Endodermal cell (in vitro differentiated cells): ENCODE measurements at regions not wholly inside any gene's neighbourhood (a gene's known extent, or its start where the extent isn't known, plus 50 kb on each side); places are given as distances from the start of the nearest gene placed in this dataset.

Source experiments
- DNase-seq: peaks from one replicate; pipeline ENCODE4 v3.0.0-alpha.2; 2017
- H3K27ac ChIP-seq: 2 replicates; pipeline ENCODE4 v1.5.1; 2013; ENCODE audit warnings: mild to moderate bottlenecking, low read depth, low read length, moderate library complexity
- H3K27me3 ChIP-seq: 2 replicates; pipeline ENCODE4 v1.6.1; 2013; ENCODE audit warnings: mild to moderate bottlenecking, low read length, moderate library complexity; ENCODE audit not compliant: insufficient read depth, control insufficient read depth, poor library complexity, severe bottlenecking
- H3K36me3 ChIP-seq: 2 replicates; pipeline ENCODE4 v1.7.0; 2013; ENCODE audit warnings: mild to moderate bottlenecking, low read length, moderate library complexity; ENCODE audit not compliant: control insufficient read depth, insufficient read depth
- H3K4me1 ChIP-seq: one replicate; pipeline ENCODE4 v1.7.0; 2013; ENCODE audit warnings: low read length; ENCODE audit not compliant: control insufficient read depth, insufficient read depth
- H3K4me3 ChIP-seq: 2 replicates; pipeline ENCODE4 v1.5.1; 2013; ENCODE audit warnings: mild to moderate bottlenecking, low read length, moderate library complexity
- H3K9ac ChIP-seq: 2 replicates; pipeline ENCODE4 v1.6.1; 2013; ENCODE audit warnings: mild to moderate bottlenecking, low read length, moderate library complexity; ENCODE audit not compliant: poor library complexity, severe bottlenecking; ENCODE audit errors: extremely low read depth
- H3K9me3 ChIP-seq: 2 replicates; pipeline ENCODE4 v1.6.1; 2013; ENCODE audit warnings: mild to moderate bottlenecking, low read length, moderate library complexity; ENCODE audit not compliant: control insufficient read depth
- H3K27ac Mint-ChIP-seq: 2 replicates; pipeline ENCODE4 v1.8.0; 2020; ENCODE audit warnings: mixed read lengths
- H3K27me3 Mint-ChIP-seq: 2 replicates; pipeline ENCODE4 v1.8.0; 2021; ENCODE audit warnings: mild to moderate bottlenecking, mixed read lengths; ENCODE audit not compliant: insufficient read depth
- H3K36me3 Mint-ChIP-seq: 2 replicates; pipeline ENCODE4 v1.8.0; 2020; ENCODE audit warnings: low read depth, mixed read lengths
- H3K4me1 Mint-ChIP-seq: 2 replicates; pipeline ENCODE4 v1.8.0; 2020; ENCODE audit warnings: mixed read lengths
- H3K4me3 Mint-ChIP-seq: 2 replicates; pipeline ENCODE4 v1.8.0; 2020; ENCODE audit warnings: mild to moderate bottlenecking, moderate library complexity, mixed read lengths
- H3K9me3 Mint-ChIP-seq: 2 replicates; pipeline ENCODE4 v1.8.0; 2020; ENCODE audit warnings: mild to moderate bottlenecking, mixed read lengths
- CTCF ChIP-seq: fragments of 200-600 bp; sonication (generic); conservative IDR thresholded peaks from 2 replicates; pipeline ENCODE4 v1.5.0; 2021; ENCODE audit warnings: antibody characterized with exemption, mild to moderate bottlenecking
- WGBS, 2 experiments: methylation state at CpG; one replicate each; pipeline versions ENCODE4 v1.1.5 to v1.1.7; 2013; ENCODE audit warnings: missing lambda C conversion rate in 2 of 2, mixed read lengths in 1 of 2; ENCODE audit not compliant: insufficient coverage in 1 of 2, insufficient read length in 1 of 2; 5-methylcytosine and 5-hydroxymethylcytosine counted together

DNA sequence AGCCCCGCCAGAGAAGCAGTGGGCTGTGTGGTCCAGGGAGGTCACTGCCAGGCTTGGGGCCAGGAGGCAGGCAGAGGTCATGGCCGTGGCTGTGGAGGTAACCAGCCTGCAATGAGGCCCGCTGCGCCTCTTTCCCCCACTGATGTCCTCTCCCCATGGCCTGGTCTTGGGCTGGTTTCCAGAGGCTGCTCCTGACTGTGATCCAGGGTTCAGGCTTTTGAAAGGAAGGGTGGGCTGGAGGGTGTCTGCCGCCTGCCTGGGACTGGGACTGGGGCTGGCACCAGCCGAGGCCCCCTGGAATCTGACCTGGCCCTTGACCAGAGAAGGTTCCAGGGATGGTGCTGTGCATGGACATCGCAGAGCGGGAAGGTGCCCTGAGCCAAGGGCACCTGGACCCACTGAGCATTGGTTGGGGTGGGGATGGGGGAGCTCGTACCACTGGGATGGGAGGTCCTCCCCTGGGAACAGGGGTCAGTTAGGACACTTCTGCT lies 59.6 kb upstream of the THY1 start:
- no peaks in the 10 kb centered on the region for H3K36me3 ChIP-seq
- Mint-ChIP-seq H3K9me3 (no peaks in the 10 kb centered on the region), H3K4me1 (peaks cover 10% of the 10 kb centered on the region), H3K27me3 (peaks cover 27% of the 10 kb centered on the region), H3K27ac (no peak overlapping the region), H3K4me3 (no peak overlapping the region), H3K36me3 (no peaks in the 10 kb centered on the region)
- DNase-seq = no peak
- no peak overlapping the region for H3K27ac ChIP-seq
- H3K9ac ChIP-seq = no peak overlapping the region
- 81 to 82% methylated on average over 6 to 9 of the region's 9 CpGs for WGBS, 2 experiments
- no peaks in the 10 kb centered on the region for H3K9me3 ChIP-seq
- no peak overlapping the region for H3K4me3 ChIP-seq
- no peak for TF ChIP-seq CTCF
- no peaks in the 10 kb centered on the region for H3K4me1 ChIP-seq
- H3K27me3 ChIP-seq = peaks cover 29% of the 10 kb centered on the region

- H3K27me3 Mint-ChIP-seq = peaks cover 34% of the 10 kb centered on the region
- no peak overlapping the region for H3K4me3 Mint-ChIP-seq
- H3K27me3 ChIP-seq = peaks cover 23% of the 10 kb centered on the region
- H3K4me1 Mint-ChIP-seq = peaks cover 10% of the 10 kb centered on the region
- no peaks in the 10 kb centered on the region for H3K9me3 Mint-ChIP-seq
- H3K27ac Mint-ChIP-seq = no peak overlapping the region
- H3K4me3 ChIP-seq = no peak overlapping the region
- H3K27ac ChIP-seq = no peak overlapping the region
- H3K4me1 ChIP-seq = no peaks in the 10 kb centered on the region
- H3K36me3 Mint-ChIP-seq = no peaks in the 10 kb centered on the region
- no peak for DNase-seq
- no peak overlapping the region for H3K9ac ChIP-seq
- TF ChIP-seq CTCF = peak; percentile 20
- no peaks in the 10 kb centered on the region for H3K9me3 ChIP-seq
- 72 to 76% methylated on average over 14 to 22 of the region's 22 CpGs for WGBS, 2 experiments
- no peaks in the 10 kb centered on the region for H3K36me3 ChIP-seq
Measured at GRCh38 chr11:119481667-119482400, 58.9 kb upstream of the THY1 start.

- Mint-ChIP-seq H3K36me3 (no peaks in the 10 kb centered on the region), H3K4me3 (no peak overlapping the region), H3K9me3 (no peaks in the 10 kb centered on the region), H3K4me1 (peaks cover 10% of the 10 kb centered on the region), H3K27me3 (peaks cover 40% of the 10 kb centered on the region), H3K27ac (no peak overlapping the region)
- no peak overlapping the region for H3K9ac ChIP-seq
- no peaks in the 10 kb centered on the region for H3K36me3 ChIP-seq
- no peak overlapping the region for H3K4me3 ChIP-seq
- H3K4me1 ChIP-seq = no peaks in the 10 kb centered on the region
- H3K27me3 ChIP-seq = peaks cover 24% of the 10 kb centered on the region
- no peaks in the 10 kb centered on the region for H3K9me3 ChIP-seq
- peak; percentile 99 for TF ChIP-seq CTCF
- peak; percentile 98 for DNase-seq
- 30 to 35% methylated on average over 20 to 31 of the region's 31 CpGs for WGBS, 2 experiments
- H3K27ac ChIP-seq = no peak overlapping the region
Measured at GRCh38 chr11:119481021-119481666, 58.2 kb upstream of the THY1 start.
